MM.1S (cell line): ENCODE measurements at regions not wholly inside any gene's neighbourhood (a gene's known extent, or its start where the extent isn't known, plus 50 kb on each side); places are given as distances from the start of the nearest gene placed in this dataset.
"Not testable (repeated sequence)": the region's sequence is repeated elsewhere in the genome, so short reads cannot be mapped to it uniquely, and the experiment has no call there.

ENCODE experiments used
- DNase-seq: peaks from one replicate; pipeline ENCODE4 v3.0.0-alpha.2; 2015
- H2AFZ ChIP-seq: fragments of 300-600 bp; sonication (generic); 2 replicates; pipeline ENCODE4 v1.6.0; 2016; ENCODE audit warnings: antibody characterized with exemption, low read length
- H3F3A ChIP-seq: fragments of 300-600 bp; sonication (generic); 2 replicates; pipeline ENCODE4 v1.6.1; 2016; ENCODE audit warnings: mild to moderate bottlenecking, antibody characterized with exemption, low read length, moderate library complexity, mixed read lengths; ENCODE audit not compliant: insufficient read depth
- H3K27ac ChIP-seq: fragments of 300-600 bp; sonication (generic); 2 replicates; pipeline ENCODE4 v1.5.1; 2016; ENCODE audit warnings: mild to moderate bottlenecking, low read length
- H3K27me3 ChIP-seq: fragments of 300-600 bp; sonication (generic); replicated peaks from 2 replicates; pipeline ENCODE4 v1.6.0; 2016; ENCODE audit warnings: low read length; ENCODE audit not compliant: insufficient read depth
- H3K36me3 ChIP-seq: fragments of 300-600 bp; sonication (generic); replicated peaks from 2 replicates; pipeline ENCODE4 v1.6.1; 2016; ENCODE audit warnings: mild to moderate bottlenecking, low read length, mixed read lengths; ENCODE audit not compliant: insufficient read depth
- H3K4me1 ChIP-seq: fragments of 300-600 bp; sonication (generic); 2 replicates; pipeline ENCODE4 v1.6.1; 2016; ENCODE audit warnings: low read length, mixed read lengths
- H3K4me2 ChIP-seq: fragments of 300-600 bp; sonication (generic); 2 replicates; pipeline ENCODE4 v1.6.0; 2016; ENCODE audit warnings: low read depth, low read length
- H3K4me3 ChIP-seq: fragments of 300-600 bp; sonication (generic); 2 replicates; pipeline ENCODE4 v1.5.1; 2016; ENCODE audit warnings: low read length, mixed read lengths
- H3K79me2 ChIP-seq: fragments of 300-600 bp; sonication (generic); 2 replicates; pipeline ENCODE4 v1.6.1; 2016; ENCODE audit warnings: mixed run types, low read length, mixed read lengths
- H3K9ac ChIP-seq: fragments of 300-600 bp; sonication (generic); 2 replicates; pipeline ENCODE4 v1.6.1; 2016; ENCODE audit warnings: low read length, mixed read lengths
- H3K9me2 ChIP-seq: fragments of 300-600 bp; sonication (generic); replicated peaks from 2 replicates; pipeline ENCODE4 v1.6.1; 2016; ENCODE audit warnings: mild to moderate bottlenecking, low read length, mixed read lengths; ENCODE audit not compliant: insufficient read depth
- H3K9me3 ChIP-seq: fragments of 300-600 bp; sonication (generic); replicated peaks from 2 replicates; pipeline ENCODE4 v1.6.1; 2016; ENCODE audit warnings: mild to moderate bottlenecking, low read length, mixed read lengths; ENCODE audit not compliant: insufficient read depth
- H4K20me1 ChIP-seq: fragments of 300-600 bp; sonication (generic); 2 replicates; pipeline ENCODE4 v1.6.1; 2016; ENCODE audit warnings: mild to moderate bottlenecking, low read length, moderate library complexity, mixed read lengths; ENCODE audit not compliant: insufficient read depth
- EZH2 ChIP-seq: fragments of 300-600 bp; sonication (generic); optimal IDR thresholded peaks from 2 replicates; pipeline ENCODE3; 2017; ENCODE audit warnings: low read depth, mild to moderate bottlenecking, antibody characterized with exemption, low read length, mixed read lengths
- EZH2phosphoT487 ChIP-seq: fragments of 300-600 bp; sonication (generic); IDR thresholded peaks from 2 replicates; pipeline ENCODE4 v1.6.1; 2018; ENCODE audit warnings: antibody characterized with exemption, low read length
- TF ChIP-seq, protein P1 (sequence below): fragments of 300-600 bp; sonication (generic); IDR thresholded peaks from 2 replicates; pipeline ENCODE4 v1.5.1; 2016; ENCODE audit warnings: antibody characterized with exemption, low read length, mixed read lengths

DNA sequence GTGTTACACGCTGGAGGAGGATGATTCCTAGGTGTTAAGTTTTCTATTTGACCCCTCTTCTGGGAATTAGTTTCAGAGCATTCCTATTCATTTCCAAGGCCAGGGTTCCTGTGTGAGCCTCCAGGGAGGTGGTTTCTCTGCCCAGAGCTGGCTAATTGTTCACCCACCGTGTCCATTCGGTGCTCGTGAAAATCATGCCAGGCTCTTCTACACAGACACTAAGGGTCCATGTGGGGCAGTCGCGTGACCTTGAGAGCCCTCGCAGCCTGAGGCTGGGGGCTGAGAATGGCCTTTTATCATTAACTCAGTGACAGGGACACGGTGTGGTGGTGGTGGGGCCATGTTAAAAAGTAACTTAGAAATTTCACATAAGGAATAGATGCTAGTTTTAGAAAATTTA is 83.7 kb downstream of the EMX2 start:
- Histone ChIP-seq H3K4me3 (no peak overlapping the region), H2AFZ (no peak overlapping the region)
- DNase-seq: no peak

DNA sequence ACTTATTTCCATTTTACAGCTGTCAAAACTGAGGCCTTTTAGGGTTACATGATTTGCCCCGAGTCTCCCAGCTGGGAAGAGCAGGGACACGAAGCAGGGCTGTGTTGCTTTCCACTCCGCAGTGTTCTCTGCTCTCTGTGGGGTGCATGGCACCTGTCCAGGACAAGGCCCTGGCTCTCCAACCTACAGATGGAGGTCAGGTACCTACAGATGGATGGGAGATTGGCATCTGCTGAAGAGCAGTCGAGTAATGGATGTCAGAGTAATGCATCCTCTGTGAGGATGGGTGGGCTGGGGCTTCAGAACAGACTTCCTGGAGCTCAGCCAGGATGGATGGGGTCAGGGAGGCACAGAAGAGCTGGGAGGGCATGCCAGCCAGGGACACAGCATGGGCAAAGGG is 85.0 kb downstream of the EMX2 start:
- H3K9ac ChIP-seq: no peak overlapping the region
- no peak overlapping the region for H3K27ac ChIP-seq
- H3K9me2 ChIP-seq: no peaks in the 10 kb centered on the region
- H3K4me1 ChIP-seq: no peaks in the 10 kb centered on the region
- no peak for TF ChIP-seq EZH2
- TF ChIP-seq EZH2phosphoT487: no peak
- TF ChIP-seq, protein P1, sequence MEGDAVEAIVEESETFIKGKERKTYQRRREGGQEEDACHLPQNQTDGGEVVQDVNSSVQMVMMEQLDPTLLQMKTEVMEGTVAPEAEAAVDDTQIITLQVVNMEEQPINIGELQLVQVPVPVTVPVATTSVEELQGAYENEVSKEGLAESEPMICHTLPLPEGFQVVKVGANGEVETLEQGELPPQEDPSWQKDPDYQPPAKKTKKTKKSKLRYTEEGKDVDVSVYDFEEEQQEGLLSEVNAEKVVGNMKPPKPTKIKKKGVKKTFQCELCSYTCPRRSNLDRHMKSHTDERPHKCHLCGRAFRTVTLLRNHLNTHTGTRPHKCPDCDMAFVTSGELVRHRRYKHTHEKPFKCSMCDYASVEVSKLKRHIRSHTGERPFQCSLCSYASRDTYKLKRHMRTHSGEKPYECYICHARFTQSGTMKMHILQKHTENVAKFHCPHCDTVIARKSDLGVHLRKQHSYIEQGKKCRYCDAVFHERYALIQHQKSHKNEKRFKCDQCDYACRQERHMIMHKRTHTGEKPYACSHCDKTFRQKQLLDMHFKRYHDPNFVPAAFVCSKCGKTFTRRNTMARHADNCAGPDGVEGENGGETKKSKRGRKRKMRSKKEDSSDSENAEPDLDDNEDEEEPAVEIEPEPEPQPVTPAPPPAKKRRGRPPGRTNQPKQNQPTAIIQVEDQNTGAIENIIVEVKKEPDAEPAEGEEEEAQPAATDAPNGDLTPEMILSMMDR: no peak
- no peaks in the 10 kb centered on the region for H3K79me2 ChIP-seq
- no peaks in the 10 kb centered on the region for H3K9me3 ChIP-seq
- H3F3A ChIP-seq: no peaks in the 10 kb centered on the region
- no peak for DNase-seq
- H3K36me3 ChIP-seq: no peaks in the 10 kb centered on the region
- H4K20me1 ChIP-seq: no peaks in the 10 kb centered on the region
- H3K27me3 ChIP-seq: no peaks in the 10 kb centered on the region
- H2AFZ ChIP-seq: no peak overlapping the region
- no peak overlapping the region for H3K4me2 ChIP-seq
- no peak overlapping the region for H3K4me3 ChIP-seq

More for the DNA sequence above, 83.7 kb downstream of the EMX2 start:
- no peaks in the 10 kb centered on the region for H3K27me3 ChIP-seq
- no peaks in the 10 kb centered on the region for H3K36me3 ChIP-seq
- H3K9ac ChIP-seq: no peak overlapping the region
- no peaks in the 10 kb centered on the region for H3K9me3 ChIP-seq
- no peaks in the 10 kb centered on the region for H3K4me1 ChIP-seq
- no peaks in the 10 kb centered on the region for H3K79me2 ChIP-seq
- no peak overlapping the region for H3K27ac ChIP-seq
- H4K20me1 ChIP-seq: no peaks in the 10 kb centered on the region
- no peak overlapping the region for H3K4me2 ChIP-seq
- no peaks in the 10 kb centered on the region for H3K9me2 ChIP-seq
- TF ChIP-seq, protein P1: no peak
- TF ChIP-seq EZH2 (no peak), EZH2phosphoT487 (no peak)
- H3F3A ChIP-seq: no peaks in the 10 kb centered on the region

DNA sequence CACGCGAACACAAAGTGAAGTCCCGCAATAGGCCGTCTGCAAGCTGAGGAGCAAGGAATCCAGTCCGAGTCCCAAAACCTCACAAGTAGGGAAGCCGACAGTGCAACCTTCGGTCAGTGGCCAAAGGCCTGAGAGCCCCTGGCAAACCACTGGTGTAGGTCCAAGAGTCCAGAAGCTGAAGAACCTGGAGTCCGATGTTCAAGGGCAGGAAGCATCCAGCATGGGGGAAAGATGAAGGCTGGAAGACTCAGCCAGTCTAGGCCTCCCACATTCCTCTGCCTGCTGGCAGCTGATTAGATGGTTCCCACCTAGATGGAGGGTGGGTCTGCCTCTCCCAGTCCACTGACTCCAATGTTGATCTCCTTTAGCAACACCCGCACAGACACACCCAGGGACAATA is 87.2 kb downstream of the EMX2 start:
- not testable (repeated sequence) for H3F3A ChIP-seq, H3K4me2 ChIP-seq, H3K27ac ChIP-seq, H3K9ac ChIP-seq, H3K4me1 ChIP-seq, H3K27me3 ChIP-seq, H3K36me3 ChIP-seq, H4K20me1 ChIP-seq, H3K79me2 ChIP-seq, H3K9me2 ChIP-seq, H2AFZ ChIP-seq, DNase-seq, H3K9me3 ChIP-seq, H3K4me3 ChIP-seq

DNA sequence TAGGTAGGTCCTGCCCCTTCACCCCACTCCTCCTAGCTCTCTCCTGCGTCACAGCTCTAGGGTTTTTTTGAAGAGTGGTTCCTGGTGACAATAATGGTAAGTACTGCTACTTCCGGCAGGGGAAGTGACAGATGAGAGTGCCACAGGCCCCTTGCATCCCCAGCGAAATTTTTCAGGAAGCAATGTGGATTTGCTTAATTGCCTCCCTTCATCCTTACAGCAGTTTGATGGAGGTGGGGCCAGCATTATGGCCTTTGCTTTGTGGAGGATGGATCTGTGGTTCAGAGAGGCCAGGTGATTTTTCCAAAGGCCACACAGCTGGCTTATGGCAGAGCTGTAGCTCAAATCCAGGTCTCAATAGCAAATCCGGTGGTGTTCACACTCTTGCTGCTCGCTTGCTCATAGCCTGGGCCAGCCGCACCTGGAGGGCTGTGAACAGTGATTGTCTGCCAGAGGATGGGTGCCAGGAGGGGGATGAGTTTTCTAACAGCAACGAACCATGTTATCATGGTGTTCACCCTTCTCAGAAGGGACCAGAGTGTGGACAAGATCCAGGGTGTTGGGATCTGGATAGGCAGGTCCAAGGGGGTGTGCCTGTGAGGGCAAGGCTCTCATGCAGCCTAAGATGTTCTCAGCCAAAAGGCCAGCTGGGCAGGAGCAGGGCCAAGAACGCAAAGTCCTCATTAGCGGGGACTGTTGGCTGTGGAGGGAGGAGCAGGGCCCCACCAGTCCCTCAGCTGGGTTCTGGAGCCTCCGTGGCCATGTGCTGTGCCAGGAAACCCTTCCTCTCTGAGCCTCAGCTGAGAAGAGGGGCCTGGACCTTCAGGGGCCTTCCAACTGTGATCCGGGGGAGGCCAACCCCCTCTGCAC is 89.0 kb downstream of the EMX2 start:
- no peaks in the 10 kb centered on the region for H3K4me1 ChIP-seq
- H3K36me3 ChIP-seq: no peaks in the 10 kb centered on the region
- H4K20me1 ChIP-seq: no peaks in the 10 kb centered on the region
- no peak for DNase-seq
- H3K9me2 ChIP-seq: no peaks in the 10 kb centered on the region
- no peak overlapping the region for H3K9ac ChIP-seq
- H3K27me3 ChIP-seq: no peaks in the 10 kb centered on the region
- no peak overlapping the region for H3K4me2 ChIP-seq
- H2AFZ ChIP-seq: no peak overlapping the region
- H3K9me3 ChIP-seq: no peaks in the 10 kb centered on the region
- H3F3A ChIP-seq: no peaks in the 10 kb centered on the region
- no peak overlapping the region for H3K27ac ChIP-seq
- TF ChIP-seq, protein P1: no peak
- no peak for TF ChIP-seq EZH2
- no peak for TF ChIP-seq EZH2phosphoT487
- no peak overlapping the region for H3K4me3 ChIP-seq
- no peaks in the 10 kb centered on the region for H3K79me2 ChIP-seq
